Activated T-helper 17 cell treated with anti-CD3 and anti-CD28 coated beads, Interleukin-2, amount 50 U/mL, for 72 hours (primary cell): ENCODE measurements at regions not wholly inside any gene's neighbourhood (a gene's known extent, or its start where the extent isn't known, plus 50 kb on each side); places are given as distances from the start of the nearest gene placed in this dataset.

ENCODE experiments used
- ATAC-seq: fragments of 150-1000 bp; cut with Tn5 transposase; replicated peaks from 2 replicates; pipeline ENCODE4 v1.10.0; 2021; ENCODE audit warnings: mild to moderate bottlenecking, moderate library complexity
- H3K27ac Mint-ChIP-seq: one replicate; pipeline ENCODE4 v1.8.0; 2022; ENCODE audit warnings: mixed read lengths
- H3K27me3 Mint-ChIP-seq: one replicate; pipeline ENCODE4 v1.8.0; 2022; ENCODE audit warnings: mixed read lengths
- H3K36me3 Mint-ChIP-seq: one replicate; pipeline ENCODE4 v1.8.0; 2022; ENCODE audit warnings: low read depth, mild to moderate bottlenecking, mixed read lengths
- H3K4me1 Mint-ChIP-seq: one replicate; pipeline ENCODE4 v1.8.0; 2022; ENCODE audit warnings: mixed read lengths
- H3K4me3 Mint-ChIP-seq: one replicate; pipeline ENCODE4 v1.8.0; 2022; ENCODE audit warnings: mild to moderate bottlenecking, mixed read lengths
- H3K9me3 Mint-ChIP-seq: one replicate; pipeline ENCODE4 v1.8.0; 2022; ENCODE audit warnings: mixed read lengths

- Mint-ChIP-seq H3K9me3 (peaks cover 9% of the 10 kb centered on the region), H3K4me3 (no peak overlapping the region), H3K4me1 (no peaks in the 10 kb centered on the region), H3K27me3 (no peaks in the 10 kb centered on the region), H3K27ac (no peak overlapping the region), H3K36me3 (no peaks in the 10 kb centered on the region)
- ATAC-seq: no peak
These were observed 243.7 kb upstream of the BMPER start for GRCh38 chr7:33661430-33662160.

- no peaks in the 10 kb centered on the region for H3K27me3 Mint-ChIP-seq
- H3K9me3 Mint-ChIP-seq: peaks cover 9% of the 10 kb centered on the region
- no peak overlapping the region for H3K4me3 Mint-ChIP-seq
- no peaks in the 10 kb centered on the region for H3K4me1 Mint-ChIP-seq
- no peak overlapping the region for H3K27ac Mint-ChIP-seq
- no peak for ATAC-seq
- H3K36me3 Mint-ChIP-seq: no peaks in the 10 kb centered on the region
These were observed 238.8 kb upstream of the BMPER start for GRCh38 chr7:33666531-33666930.

- ATAC-seq: no peak
- no peaks in the 10 kb centered on the region for H3K4me1 Mint-ChIP-seq
- H3K27ac Mint-ChIP-seq: no peak overlapping the region
- H3K9me3 Mint-ChIP-seq: peaks cover 9% of the 10 kb centered on the region
- H3K4me3 Mint-ChIP-seq: no peak overlapping the region
- H3K27me3 Mint-ChIP-seq: no peaks in the 10 kb centered on the region
- no peaks in the 10 kb centered on the region for H3K36me3 Mint-ChIP-seq
These were observed 238.1 kb upstream of the BMPER start for GRCh38 chr7:33667196-33667595.

GRCh38 chr7:33669251-33669670, 236.1 kb upstream of the BMPER start:
- Mint-ChIP-seq H3K36me3 (no peaks in the 10 kb centered on the region), H3K4me3 (no peak overlapping the region), H3K9me3 (peaks cover 4% of the 10 kb centered on the region), H3K27me3 (no peaks in the 10 kb centered on the region), H3K4me1 (no peaks in the 10 kb centered on the region), H3K27ac (no peak overlapping the region)
- ATAC-seq: no peak

- H3K4me1 Mint-ChIP-seq: no peaks in the 10 kb centered on the region
- no peaks in the 10 kb centered on the region for H3K36me3 Mint-ChIP-seq
- no peak overlapping the region for H3K27ac Mint-ChIP-seq
- no peaks in the 10 kb centered on the region for H3K9me3 Mint-ChIP-seq
- no peak overlapping the region for H3K4me3 Mint-ChIP-seq
- no peak for ATAC-seq
- H3K27me3 Mint-ChIP-seq: no peaks in the 10 kb centered on the region
These were observed 233.6 kb upstream of the BMPER start for GRCh38 chr7:33671531-33672262.

GRCh38 chr7:33673029-33673700, 232.2 kb upstream of the BMPER start:
- no peaks in the 10 kb centered on the region for H3K36me3 Mint-ChIP-seq

GRCh38 chr7:33674804-33675411, 230.4 kb upstream of the BMPER start:
- H3K4me3 Mint-ChIP-seq: no peak overlapping the region
- no peaks in the 10 kb centered on the region for H3K36me3 Mint-ChIP-seq
- no peaks in the 10 kb centered on the region for H3K27me3 Mint-ChIP-seq
- H3K27ac Mint-ChIP-seq: no peak overlapping the region
- H3K4me1 Mint-ChIP-seq: no peaks in the 10 kb centered on the region
- no peak for ATAC-seq
- peaks cover 3% of the 10 kb centered on the region for H3K9me3 Mint-ChIP-seq

More at GRCh38 chr7:33673029-33673700, 232.2 kb upstream of the BMPER start:
- no peak overlapping the region for H3K27ac Mint-ChIP-seq
- ATAC-seq: no peak
- no peak overlapping the region for H3K4me3 Mint-ChIP-seq
- no peaks in the 10 kb centered on the region for H3K4me1 Mint-ChIP-seq
- no peaks in the 10 kb centered on the region for H3K9me3 Mint-ChIP-seq
- no peaks in the 10 kb centered on the region for H3K27me3 Mint-ChIP-seq

- H3K36me3 Mint-ChIP-seq: no peaks in the 10 kb centered on the region
- no peak overlapping the region for H3K4me3 Mint-ChIP-seq
- ATAC-seq: no peak
- peaks cover 14% of the 10 kb centered on the region for H3K9me3 Mint-ChIP-seq
- no peak overlapping the region for H3K27ac Mint-ChIP-seq
- H3K27me3 Mint-ChIP-seq: no peaks in the 10 kb centered on the region
- H3K4me1 Mint-ChIP-seq: no peaks in the 10 kb centered on the region
These were observed 227.8 kb upstream of the BMPER start for GRCh38 chr7:33677556-33677955.

- ATAC-seq: no peak
- Mint-ChIP-seq H3K27ac (no peak overlapping the region), H3K4me1 (no peaks in the 10 kb centered on the region), H3K9me3 (peaks cover 14% of the 10 kb centered on the region), H3K36me3 (no peaks in the 10 kb centered on the region), H3K4me3 (no peak overlapping the region), H3K27me3 (no peaks in the 10 kb centered on the region)
These were observed 226.6 kb upstream of the BMPER start for GRCh38 chr7:33678569-33679335.

GRCh38 chr7:33680682-33681081, 224.7 kb upstream of the BMPER start:
- Mint-ChIP-seq H3K4me3 (no peak overlapping the region), H3K9me3 (peaks cover 22% of the 10 kb centered on the region), H3K4me1 (no peaks in the 10 kb centered on the region), H3K36me3 (no peaks in the 10 kb centered on the region), H3K27ac (no peak overlapping the region), H3K27me3 (no peaks in the 10 kb centered on the region)
- ATAC-seq: no peak

- H3K4me1 Mint-ChIP-seq: no peaks in the 10 kb centered on the region
- no peak overlapping the region for H3K4me3 Mint-ChIP-seq
- peaks cover 10% of the 10 kb centered on the region for H3K36me3 Mint-ChIP-seq
- ATAC-seq: no peak
- H3K9me3 Mint-ChIP-seq: peaks cover 19% of the 10 kb centered on the region
- H3K27ac Mint-ChIP-seq: no peak overlapping the region
- no peaks in the 10 kb centered on the region for H3K27me3 Mint-ChIP-seq
These were observed 219.8 kb upstream of the BMPER start for GRCh38 chr7:33685503-33685902.

GRCh38 chr7:33685981-33686683, 219.2 kb upstream of the BMPER start:
- no peaks in the 10 kb centered on the region for H3K27me3 Mint-ChIP-seq
- no peaks in the 10 kb centered on the region for H3K4me1 Mint-ChIP-seq
- peaks cover 22% of the 10 kb centered on the region for H3K9me3 Mint-ChIP-seq
- no peak overlapping the region for H3K4me3 Mint-ChIP-seq
- H3K27ac Mint-ChIP-seq: no peak overlapping the region
- no peak for ATAC-seq
- peaks cover 10% of the 10 kb centered on the region for H3K36me3 Mint-ChIP-seq

GRCh38 chr7:33687625-33688024, 217.7 kb upstream of the BMPER start:
- no peaks in the 10 kb centered on the region for H3K4me1 Mint-ChIP-seq
- ATAC-seq: no peak
- no peak overlapping the region for H3K4me3 Mint-ChIP-seq

More at GRCh38 chr7:33687625-33688024, 217.7 kb upstream of the BMPER start:
- peaks cover 20% of the 10 kb centered on the region for H3K9me3 Mint-ChIP-seq
- peaks cover 10% of the 10 kb centered on the region for H3K36me3 Mint-ChIP-seq
- H3K27me3 Mint-ChIP-seq: no peaks in the 10 kb centered on the region
- H3K27ac Mint-ChIP-seq: no peak overlapping the region
